ENCODE measurements at regions not wholly inside any gene's neighbourhood (a gene's known extent, or its start where the extent isn't known, plus 50 kb on each side); places are given as distances from the start of the nearest gene placed in this dataset.

DNA sequence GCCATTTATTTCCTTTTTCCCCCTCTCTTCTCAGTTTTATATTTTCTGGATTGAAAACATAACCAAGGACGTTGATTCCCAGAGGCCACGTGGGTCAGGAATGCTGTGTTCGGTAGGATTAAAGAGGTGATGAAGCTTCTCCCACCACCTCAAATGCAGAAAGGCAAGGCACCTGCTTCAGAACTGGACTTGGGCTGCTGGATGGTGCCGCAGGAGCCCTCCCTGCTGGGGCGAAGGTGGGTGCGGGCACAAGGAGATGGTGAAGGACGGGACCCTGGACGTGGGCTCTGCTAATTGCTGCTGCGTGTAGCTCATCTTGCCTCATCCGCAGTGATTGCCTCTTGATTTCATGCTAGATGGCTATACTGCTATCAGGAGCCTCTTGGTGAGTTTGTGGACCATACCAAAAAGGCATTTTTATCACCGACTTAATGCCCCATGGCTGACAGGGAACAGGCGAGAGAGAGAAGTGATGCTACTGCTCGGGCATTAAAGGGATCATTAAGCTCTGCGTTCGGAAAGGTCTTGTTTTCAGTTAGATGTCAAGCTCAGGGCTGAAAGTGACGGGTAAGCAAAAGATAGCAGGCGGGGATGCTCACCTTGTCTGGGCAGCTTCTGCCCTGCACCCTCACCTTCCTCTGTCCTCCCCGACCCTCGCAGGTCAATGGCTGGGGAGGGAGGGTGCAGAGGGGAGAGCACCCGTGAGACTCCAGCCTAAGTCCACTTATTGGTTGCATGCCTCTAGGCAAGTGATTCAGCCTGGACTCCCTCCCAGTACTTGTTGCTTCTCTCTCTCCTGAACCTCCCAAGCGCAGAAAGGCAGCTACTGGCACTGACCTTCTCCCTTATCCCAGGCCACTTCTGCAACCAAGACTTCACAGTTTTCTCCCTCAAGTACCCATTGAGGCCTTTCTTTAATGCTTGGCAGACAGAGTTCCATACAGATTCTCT, 71.6 kb upstream of the FSTL4 start:
- TF ChIP-seq, protein P1, sequence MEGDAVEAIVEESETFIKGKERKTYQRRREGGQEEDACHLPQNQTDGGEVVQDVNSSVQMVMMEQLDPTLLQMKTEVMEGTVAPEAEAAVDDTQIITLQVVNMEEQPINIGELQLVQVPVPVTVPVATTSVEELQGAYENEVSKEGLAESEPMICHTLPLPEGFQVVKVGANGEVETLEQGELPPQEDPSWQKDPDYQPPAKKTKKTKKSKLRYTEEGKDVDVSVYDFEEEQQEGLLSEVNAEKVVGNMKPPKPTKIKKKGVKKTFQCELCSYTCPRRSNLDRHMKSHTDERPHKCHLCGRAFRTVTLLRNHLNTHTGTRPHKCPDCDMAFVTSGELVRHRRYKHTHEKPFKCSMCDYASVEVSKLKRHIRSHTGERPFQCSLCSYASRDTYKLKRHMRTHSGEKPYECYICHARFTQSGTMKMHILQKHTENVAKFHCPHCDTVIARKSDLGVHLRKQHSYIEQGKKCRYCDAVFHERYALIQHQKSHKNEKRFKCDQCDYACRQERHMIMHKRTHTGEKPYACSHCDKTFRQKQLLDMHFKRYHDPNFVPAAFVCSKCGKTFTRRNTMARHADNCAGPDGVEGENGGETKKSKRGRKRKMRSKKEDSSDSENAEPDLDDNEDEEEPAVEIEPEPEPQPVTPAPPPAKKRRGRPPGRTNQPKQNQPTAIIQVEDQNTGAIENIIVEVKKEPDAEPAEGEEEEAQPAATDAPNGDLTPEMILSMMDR (conservative IDR thresholded peaks at IDR 0.05; ENCODE audit: low read depth, low read length): no peak
- DNase-seq (ENCODE audit: low read depth): no peak
- H3K4me3 ChIP-seq (ENCODE audit: low read length): no peak overlapping the region

DNA sequence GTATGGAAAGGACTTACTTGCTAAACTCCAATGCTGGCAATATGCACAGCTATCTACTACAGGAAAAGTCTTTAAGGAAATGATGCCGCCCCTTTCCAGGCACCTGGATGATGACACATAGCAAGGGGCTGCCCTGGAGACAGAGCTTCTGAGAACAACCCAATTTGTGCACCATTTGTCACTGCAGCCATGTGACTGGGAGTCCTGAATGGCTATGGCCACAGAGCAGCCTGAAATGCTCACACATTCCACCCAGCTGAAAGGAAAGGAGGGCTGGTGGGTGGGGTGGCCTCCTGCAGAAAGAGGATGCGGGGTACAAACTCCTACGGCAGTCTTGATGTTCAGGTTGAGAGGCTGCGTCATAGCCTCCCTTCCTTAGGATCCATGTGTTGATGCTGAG, 70.1 kb upstream of the FSTL4 start:
- DNase-seq (ENCODE audit: low read depth): no peak
- H3K4me3 ChIP-seq (ENCODE audit: low read length): no peak overlapping the region
- TF ChIP-seq, protein P1 (conservative IDR thresholded peaks at IDR 0.05; ENCODE audit: low read depth, low read length): no peak

DNA sequence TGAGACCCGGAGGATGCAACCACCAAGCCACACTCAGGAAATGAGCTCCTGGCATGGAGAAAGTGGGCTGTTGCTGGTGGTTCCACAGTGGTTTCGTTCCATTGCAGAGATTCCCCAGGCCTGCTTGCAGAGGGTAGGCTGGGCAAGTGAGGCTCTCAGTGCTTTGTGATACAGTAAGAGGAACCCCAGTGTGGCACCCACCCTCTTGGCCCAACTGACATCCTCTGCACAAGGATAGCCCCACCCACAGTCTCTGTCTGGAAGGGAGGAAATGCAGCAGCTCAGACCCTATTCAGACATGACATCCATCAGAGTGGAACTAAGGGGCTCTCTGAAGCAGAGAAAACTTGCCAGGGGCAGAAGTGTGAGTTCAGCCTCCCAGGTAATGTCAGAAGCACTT, 69.6 kb upstream of the FSTL4 start:
- TF ChIP-seq, protein P1 (conservative IDR thresholded peaks at IDR 0.05; ENCODE audit: low read depth, low read length): no peak
- DNase-seq (ENCODE audit: low read depth): no peak
- H3K4me3 ChIP-seq (ENCODE audit: low read length): no peak overlapping the region

DNA sequence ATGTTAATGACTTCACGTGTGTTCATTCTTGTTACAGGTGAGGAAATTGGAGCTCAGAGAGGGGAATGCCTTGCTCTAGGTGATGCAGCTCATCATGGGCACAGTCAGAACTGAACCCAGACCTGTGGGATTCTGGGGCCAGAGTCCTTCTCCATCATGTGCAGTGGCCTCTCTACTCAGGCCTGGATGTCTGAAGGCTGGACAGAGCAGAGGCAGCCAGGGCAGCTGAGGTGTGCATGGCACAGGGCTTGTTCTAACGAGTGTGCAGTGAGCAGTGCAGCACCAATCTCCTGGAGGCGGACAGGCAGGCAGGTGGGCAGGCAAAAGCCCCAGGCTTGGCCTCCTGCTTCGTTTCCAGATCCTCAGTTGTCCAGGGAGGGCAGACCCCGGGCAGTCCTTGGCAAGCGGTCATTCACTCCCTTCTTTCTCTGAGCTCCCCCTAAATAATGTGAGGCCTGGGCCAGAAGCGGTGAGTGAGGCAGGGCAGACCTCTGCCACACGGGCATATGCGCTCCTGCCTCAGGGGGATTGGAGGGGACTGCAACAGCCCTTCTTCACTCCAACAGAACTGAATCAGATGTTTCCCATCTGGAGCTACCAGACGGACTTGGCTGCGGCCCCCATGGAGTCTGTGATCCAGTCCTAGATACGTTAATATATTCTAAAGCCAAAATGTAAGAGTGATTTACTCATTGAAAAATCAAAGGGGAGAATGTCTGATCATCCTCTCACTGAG, 68.7 kb upstream of the FSTL4 start:
- no peak for DNase-seq (ENCODE audit: low read depth)
- TF ChIP-seq, protein P1 (conservative IDR thresholded peaks at IDR 0.05; ENCODE audit: low read depth, low read length): no peak
- no peak overlapping the region for H3K4me3 ChIP-seq (ENCODE audit: low read length)

DNA sequence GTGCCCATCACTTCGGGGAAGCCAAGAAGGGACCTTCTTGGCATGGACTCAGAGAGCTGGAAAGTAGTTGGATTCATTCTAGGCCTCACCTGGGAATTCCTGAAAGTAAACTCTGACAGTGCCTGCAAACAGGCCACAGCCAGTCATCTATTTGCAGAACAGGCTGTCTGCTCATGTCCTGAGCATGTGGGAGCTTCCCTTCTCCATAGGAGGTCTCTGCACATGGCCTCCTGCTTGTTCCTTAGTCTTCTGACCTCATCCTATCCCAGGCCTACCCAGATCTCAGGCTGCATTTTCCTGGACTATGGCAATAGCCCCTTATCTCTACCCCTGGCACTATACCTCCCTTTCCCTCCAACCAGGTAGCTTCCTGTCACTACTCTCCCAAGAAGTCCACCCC, 67.2 kb upstream of the FSTL4 start:
- no peak for DNase-seq (ENCODE audit: low read depth)
- TF ChIP-seq, protein P1 (conservative IDR thresholded peaks at IDR 0.05; ENCODE audit: low read depth, low read length): no peak
- no peak overlapping the region for H3K4me3 ChIP-seq (ENCODE audit: low read length)

DNA sequence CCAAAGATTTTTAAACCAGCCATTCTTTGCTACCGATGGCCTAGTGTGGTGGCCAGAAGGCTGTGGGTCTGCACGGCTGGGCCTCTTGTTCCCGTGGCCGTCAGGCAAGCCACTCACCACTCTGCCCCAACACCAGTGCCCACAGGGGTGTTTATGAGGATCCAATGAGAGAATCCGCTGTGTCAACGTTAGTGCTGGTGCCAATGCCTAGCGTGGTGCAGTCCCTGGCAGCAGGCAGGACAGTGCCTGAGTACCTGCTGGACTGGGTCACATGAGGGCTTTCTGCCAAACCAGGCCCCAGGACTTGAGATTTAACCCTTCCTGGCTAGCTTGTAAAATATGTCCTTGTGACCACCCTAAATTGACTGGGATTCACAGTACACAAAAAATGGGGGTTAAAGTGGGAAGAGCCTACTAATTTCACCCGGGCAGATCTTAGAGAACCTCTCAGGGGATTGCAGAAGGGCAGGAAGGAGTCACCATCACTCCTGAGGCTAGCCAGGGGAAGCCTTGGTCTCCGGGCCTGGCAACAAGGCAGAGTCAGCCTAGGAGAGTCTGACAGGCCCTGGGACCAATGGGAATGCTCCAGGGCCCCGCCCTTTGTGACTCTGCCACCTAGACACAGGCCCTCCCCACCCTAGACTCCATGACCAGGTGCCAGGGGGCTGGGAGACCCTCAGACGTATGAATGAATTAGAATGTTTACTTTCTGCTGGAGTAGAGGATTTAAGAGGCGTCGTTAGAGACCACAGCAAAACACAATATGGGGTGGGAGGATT, 63.2 kb upstream of the FSTL4 start:
- DNase-seq (ENCODE audit: low read depth): no peak
- TF ChIP-seq, protein P1 (conservative IDR thresholded peaks at IDR 0.05; ENCODE audit: low read depth, low read length): no peak
- no peak overlapping the region for H3K4me3 ChIP-seq (ENCODE audit: low read length)
